ENCODE measurements at regions not wholly inside any gene's neighbourhood (a gene's known extent, or its start where the extent isn't known, plus 50 kb on each side); places are given as distances from the start of the nearest gene placed in this dataset.

DNA sequence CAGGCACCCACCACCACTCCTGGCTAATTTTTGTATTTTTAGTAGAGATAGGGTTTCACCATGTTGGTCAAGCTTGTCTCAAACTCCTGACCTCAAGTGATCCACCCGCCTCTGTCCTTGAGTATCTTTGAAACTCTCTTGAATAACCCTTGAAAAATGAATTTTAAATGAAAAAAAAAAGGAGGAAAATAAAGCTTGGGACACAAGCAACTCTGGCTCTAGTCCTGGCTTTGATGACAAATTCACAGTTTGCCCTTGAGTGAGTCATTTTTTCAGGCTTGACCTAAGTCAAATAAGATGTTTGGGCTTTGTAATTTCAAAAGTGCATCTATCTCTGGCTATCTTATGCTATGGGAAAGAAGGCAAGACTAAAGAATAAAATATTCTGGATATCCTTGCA, 79.0 kb upstream of the TRIB2 start:
- DNase-seq (ENCODE audit: low read depth), result peak; percentile 8
- H3K4me3 ChIP-seq (ENCODE audit: low read depth, low read length), result no peak overlapping the region
- TF ChIP-seq CTCF (IDR thresholded peaks at IDR 0.05; ENCODE audit: insufficient read depth, low read length), result no peak

GRCh38 chr2:12641441-12641840, 75.3 kb upstream of the TRIB2 start:
- no peak for DNase-seq (ENCODE audit: low read depth)
- H3K4me3 ChIP-seq (ENCODE audit: low read depth, low read length), result no peak overlapping the region
- TF ChIP-seq CTCF (IDR thresholded peaks at IDR 0.05; ENCODE audit: insufficient read depth, low read length), result no peak

- TF ChIP-seq CTCF (IDR thresholded peaks at IDR 0.05; ENCODE audit: insufficient read depth, low read length), result no peak
- no peak for DNase-seq (ENCODE audit: low read depth)
- no peak overlapping the region for H3K4me3 ChIP-seq (ENCODE audit: low read depth, low read length)
These were observed 74.4 kb upstream of the TRIB2 start for GRCh38 chr2:12642332-12642731.

DNA sequence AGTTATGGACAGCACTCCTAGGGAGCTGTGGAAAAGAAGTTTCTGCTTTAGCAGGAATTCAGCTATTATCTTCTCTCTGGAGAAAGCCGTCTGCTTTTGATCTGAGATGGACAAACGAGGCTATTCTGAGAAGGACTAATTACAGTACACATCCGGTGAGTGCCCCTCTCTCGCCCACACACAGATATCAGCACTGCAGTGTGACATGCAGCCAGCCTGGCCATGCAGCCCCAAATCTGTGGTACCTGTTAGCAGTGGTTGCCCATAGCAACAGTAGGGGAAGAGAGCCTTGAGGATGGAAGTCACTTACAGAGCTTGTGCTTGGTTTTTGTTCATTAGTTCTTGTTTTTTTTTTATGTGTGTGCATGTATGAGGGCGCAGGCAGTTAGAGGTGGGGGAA, 73.9 kb upstream of the TRIB2 start:
- no peak for DNase-seq (ENCODE audit: low read depth)
- H3K4me3 ChIP-seq (ENCODE audit: low read depth, low read length), result no peak overlapping the region
- TF ChIP-seq CTCF (IDR thresholded peaks at IDR 0.05; ENCODE audit: insufficient read depth, low read length), result no peak

DNA sequence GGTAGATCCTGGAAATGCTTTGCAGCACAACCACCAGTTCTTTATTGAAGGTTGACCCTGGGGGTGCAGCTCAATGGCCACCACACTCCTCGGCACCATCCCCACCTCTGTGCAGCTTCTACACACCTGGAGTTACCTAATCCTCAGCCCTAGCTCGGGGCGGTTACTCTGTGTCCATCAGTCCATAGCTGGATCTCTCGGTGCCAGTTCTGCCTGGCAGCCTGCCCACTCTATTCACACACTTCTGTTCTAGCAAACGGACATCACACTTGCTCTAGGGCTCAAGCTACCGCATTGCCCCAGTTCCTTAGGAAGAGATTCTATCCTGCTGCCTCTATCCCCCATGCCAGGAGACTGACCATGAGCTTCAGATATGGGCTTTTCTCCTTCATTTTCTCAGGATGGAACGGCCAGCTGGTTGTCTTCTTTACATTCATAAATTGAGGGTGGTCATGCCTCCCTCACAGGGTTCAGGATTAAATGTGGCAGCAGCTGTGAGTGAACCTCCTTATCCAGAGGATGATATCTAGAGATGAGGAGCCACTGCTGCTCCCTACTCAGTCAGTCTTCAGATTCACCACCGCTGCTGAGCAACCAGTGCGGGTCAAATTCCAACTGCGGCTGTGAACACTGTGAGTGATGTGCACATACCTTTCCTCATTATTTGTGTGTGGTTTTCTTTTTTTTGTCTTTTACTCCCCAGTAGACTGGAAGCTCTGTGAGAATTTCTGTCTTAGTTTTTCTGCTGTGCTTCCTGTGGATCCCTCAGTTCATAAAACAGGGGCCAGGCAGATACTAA, 66.9 kb upstream of the TRIB2 start:
- no peak for DNase-seq (ENCODE audit: low read depth)
- H3K4me3 ChIP-seq (ENCODE audit: low read depth, low read length), result no peak overlapping the region
- no peak for TF ChIP-seq CTCF (IDR thresholded peaks at IDR 0.05; ENCODE audit: insufficient read depth, low read length)

DNA sequence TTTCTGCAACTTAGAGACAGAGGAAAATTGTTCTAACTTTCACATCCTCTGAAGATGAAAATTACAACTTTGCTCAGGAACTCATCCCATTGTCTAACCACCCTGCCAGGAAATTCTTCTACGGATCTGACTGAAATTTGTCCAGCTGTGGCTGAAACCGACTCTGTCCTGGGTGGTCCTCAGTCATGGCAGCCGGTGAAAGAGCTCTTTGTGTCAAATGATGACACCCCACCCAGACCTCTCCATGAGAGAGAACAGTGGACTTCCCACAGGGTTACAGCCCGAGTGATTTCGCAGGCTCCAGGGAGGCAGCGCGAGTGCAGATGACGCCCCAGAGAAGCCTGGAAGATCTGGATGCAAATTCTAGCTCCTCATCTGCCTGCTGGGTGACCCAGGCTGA, 65.1 kb upstream of the TRIB2 start:
- no peak for TF ChIP-seq CTCF (IDR thresholded peaks at IDR 0.05; ENCODE audit: insufficient read depth, low read length)
- DNase-seq (ENCODE audit: low read depth), result no peak
- H3K4me3 ChIP-seq (ENCODE audit: low read depth, low read length), result no peak overlapping the region

- no peak for DNase-seq (ENCODE audit: low read depth)
- TF ChIP-seq CTCF (IDR thresholded peaks at IDR 0.05; ENCODE audit: insufficient read depth, low read length), result no peak
- H3K4me3 ChIP-seq (ENCODE audit: low read depth, low read length), result no peak overlapping the region
These were observed 64.0 kb upstream of the TRIB2 start for GRCh38 chr2:12652723-12653122.
